AG09319 (cell line): ENCODE measurements at regions not wholly inside any gene's neighbourhood (a gene's known extent, or its start where the extent isn't known, plus 50 kb on each side); places are given as distances from the start of the nearest gene placed in this dataset.

Experiments used
- DNase-seq: peaks from one replicate; pipeline ENCODE4 v3.0.0-alpha.2; 2010; ENCODE audit warnings: low read depth; ENCODE audit errors: extremely low read depth
- TF ChIP-seq, protein P1 (sequence below): IDR thresholded peaks from 2 replicates; pipeline ENCODE4 v1.5.1; 2011; ENCODE audit warnings: low read depth, mild to moderate bottlenecking, inconsistent platforms, low read length, moderate library complexity

- TF ChIP-seq, protein P1, sequence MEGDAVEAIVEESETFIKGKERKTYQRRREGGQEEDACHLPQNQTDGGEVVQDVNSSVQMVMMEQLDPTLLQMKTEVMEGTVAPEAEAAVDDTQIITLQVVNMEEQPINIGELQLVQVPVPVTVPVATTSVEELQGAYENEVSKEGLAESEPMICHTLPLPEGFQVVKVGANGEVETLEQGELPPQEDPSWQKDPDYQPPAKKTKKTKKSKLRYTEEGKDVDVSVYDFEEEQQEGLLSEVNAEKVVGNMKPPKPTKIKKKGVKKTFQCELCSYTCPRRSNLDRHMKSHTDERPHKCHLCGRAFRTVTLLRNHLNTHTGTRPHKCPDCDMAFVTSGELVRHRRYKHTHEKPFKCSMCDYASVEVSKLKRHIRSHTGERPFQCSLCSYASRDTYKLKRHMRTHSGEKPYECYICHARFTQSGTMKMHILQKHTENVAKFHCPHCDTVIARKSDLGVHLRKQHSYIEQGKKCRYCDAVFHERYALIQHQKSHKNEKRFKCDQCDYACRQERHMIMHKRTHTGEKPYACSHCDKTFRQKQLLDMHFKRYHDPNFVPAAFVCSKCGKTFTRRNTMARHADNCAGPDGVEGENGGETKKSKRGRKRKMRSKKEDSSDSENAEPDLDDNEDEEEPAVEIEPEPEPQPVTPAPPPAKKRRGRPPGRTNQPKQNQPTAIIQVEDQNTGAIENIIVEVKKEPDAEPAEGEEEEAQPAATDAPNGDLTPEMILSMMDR = no peak
Observed at GRCh38 chr10:78286668-78287067, 253.0 kb downstream of the RPS24 start.

GRCh38 chr10:78287618-78288017 is 254.0 kb downstream of the RPS24 start:
- TF ChIP-seq, protein P1 = no peak
- no peak for DNase-seq

More at GRCh38 chr10:78286668-78287067, 253.0 kb downstream of the RPS24 start:
- DNase-seq = no peak

GRCh38 chr10:78288663-78289062 is 255.0 kb downstream of the RPS24 start:
- TF ChIP-seq, protein P1 = no peak
- DNase-seq = no peak

DNA sequence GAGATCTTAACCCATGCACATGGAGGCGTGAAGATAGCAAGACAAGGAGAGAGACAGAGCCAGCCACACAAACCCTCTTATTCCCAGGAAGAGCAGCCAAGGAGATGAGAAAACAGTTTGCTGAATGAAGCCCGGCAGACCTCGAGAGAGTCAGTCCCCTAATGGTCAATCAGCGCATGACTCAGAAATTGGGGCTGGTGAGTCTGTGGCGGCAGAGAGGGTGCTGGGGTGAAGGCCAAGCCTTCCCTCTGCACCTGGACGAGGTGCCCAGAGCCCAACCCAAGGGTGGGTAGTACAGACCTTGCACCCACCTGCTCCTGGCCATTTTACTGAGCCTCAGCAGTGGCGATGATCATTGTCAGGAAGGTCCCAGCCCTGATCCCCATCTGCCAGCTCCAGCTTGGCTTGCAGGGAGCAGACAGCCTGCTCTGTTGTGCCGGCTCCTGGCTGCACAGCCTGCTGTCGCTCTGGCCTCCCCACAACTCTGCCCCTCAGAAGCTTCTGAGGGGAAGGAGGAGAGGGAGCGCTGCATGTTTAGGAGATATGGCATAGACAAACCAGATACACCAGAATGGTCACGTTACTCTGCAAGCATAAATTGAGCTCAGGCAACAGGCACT is 256.6 kb downstream of the RPS24 start:
- DNase-seq = no peak
- TF ChIP-seq, protein P1 = no peak

DNA sequence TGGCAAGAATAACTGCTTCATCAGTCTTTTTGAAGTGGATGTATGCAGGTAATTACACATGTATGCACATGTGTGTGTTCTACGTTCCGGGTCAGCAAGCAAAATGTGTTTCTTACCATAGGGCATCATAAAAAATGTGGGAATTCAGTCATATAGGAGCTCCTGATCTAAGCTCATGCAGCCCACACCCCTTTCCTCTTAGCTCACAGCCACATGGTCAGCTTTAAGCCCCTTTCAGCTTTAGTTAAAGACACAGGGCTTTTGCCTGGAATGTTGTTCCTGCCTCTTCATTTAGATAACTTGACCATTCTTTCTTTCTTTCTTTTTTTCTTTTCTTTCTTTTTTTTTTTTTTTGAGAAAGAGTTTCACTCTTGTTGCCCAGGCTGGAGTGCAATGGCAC is 258.1 kb downstream of the RPS24 start:
- TF ChIP-seq, protein P1 = no peak
- DNase-seq = no peak

- DNase-seq = no peak
- TF ChIP-seq, protein P1 = no peak
Observed at GRCh38 chr10:78292250-78292981, 258.8 kb downstream of the RPS24 start.

GRCh38 chr10:78292982-78293865 is 259.6 kb downstream of the RPS24 start:
- no peak for DNase-seq
- TF ChIP-seq, protein P1 = no peak
